Prostate gland (tissue), 2 donors: ENCODE measurements at regions not wholly inside any gene's neighbourhood (a gene's known extent, or its start where the extent isn't known, plus 50 kb on each side); places are given as distances from the start of the nearest gene placed in this dataset.

Experiments used
- DNase-seq: peaks from one replicate; pipeline ENCODE4 v3.0.0-alpha.2; 2019; ENCODE audit warnings: low spot score
- H3K27ac ChIP-seq, 2 donors: fragments of 200-600 bp; sonication (generic); 2 replicates each; pipeline ENCODE4 v1.5.1; 2017 to 2019
- H3K27me3 ChIP-seq: fragments of 200-600 bp; sonication (generic); replicated peaks from 2 replicates; pipeline ENCODE4 v1.5.1; 2019; ENCODE audit not compliant: insufficient read depth
- H3K36me3 ChIP-seq, 2 donors: fragments of 200-600 bp; sonication (generic); 1 replicate in 1 of 2; 2 replicates in 1 of 2; pipeline versions ENCODE4 v1.5.1 to v1.8.1; 2017 to 2019
- H3K4me1 ChIP-seq: fragments of 200-600 bp; sonication (generic); replicated peaks from 2 replicates; pipeline ENCODE4 v1.5.1; 2019
- H3K4me3 ChIP-seq, 2 donors: fragments of 200-600 bp; sonication (generic); 2 replicates each; pipeline ENCODE4 v1.5.1; 2017 to 2019
- H3K9me3 ChIP-seq: fragments of 200-600 bp; sonication (generic); 2 replicates; pipeline ENCODE4 v1.5.1; 2017
- POLR2A ChIP-seq: fragments of 450-650 bp; IDR thresholded peaks from one replicate; pipeline ENCODE4 v1.6.1; 2016; ENCODE audit warnings: antibody characterized with exemption, mild to moderate bottlenecking
- POLR2AphosphoS5 ChIP-seq: sonication (generic); formaldehyde crosslinking; IDR thresholded peaks from one replicate; pipeline ENCODE4 v1.6.1; 2017; ENCODE audit warnings: antibody characterized with exemption
- WGBS: methylation state at CpG from one replicate; pipeline ENCODE4 v1.1.5; 2018; 5-methylcytosine and 5-hydroxymethylcytosine counted together
- intact Hi-C: fragments of 100-400 bp; cut with DNase I; formaldehyde crosslinking; loops from one replicate; pipeline ENCODE4 v1.14.2; 2022
- TF ChIP-seq, protein P1 (sequence below), 4 experiments: fragments of 200-600 bp in 2 of 4; fragments of 450-650 bp in 2 of 4; sonication (generic) in 2 of 4; IDR thresholded peaks; 1 replicate in 3 of 4; 2 replicates in 1 of 4; pipeline ENCODE4 v1.5.1; 2016 to 2019; ENCODE audit warnings: antibody characterized with exemption in 4 of 4, mild to moderate bottlenecking in 2 of 4, moderate library complexity in 2 of 4

DNA sequence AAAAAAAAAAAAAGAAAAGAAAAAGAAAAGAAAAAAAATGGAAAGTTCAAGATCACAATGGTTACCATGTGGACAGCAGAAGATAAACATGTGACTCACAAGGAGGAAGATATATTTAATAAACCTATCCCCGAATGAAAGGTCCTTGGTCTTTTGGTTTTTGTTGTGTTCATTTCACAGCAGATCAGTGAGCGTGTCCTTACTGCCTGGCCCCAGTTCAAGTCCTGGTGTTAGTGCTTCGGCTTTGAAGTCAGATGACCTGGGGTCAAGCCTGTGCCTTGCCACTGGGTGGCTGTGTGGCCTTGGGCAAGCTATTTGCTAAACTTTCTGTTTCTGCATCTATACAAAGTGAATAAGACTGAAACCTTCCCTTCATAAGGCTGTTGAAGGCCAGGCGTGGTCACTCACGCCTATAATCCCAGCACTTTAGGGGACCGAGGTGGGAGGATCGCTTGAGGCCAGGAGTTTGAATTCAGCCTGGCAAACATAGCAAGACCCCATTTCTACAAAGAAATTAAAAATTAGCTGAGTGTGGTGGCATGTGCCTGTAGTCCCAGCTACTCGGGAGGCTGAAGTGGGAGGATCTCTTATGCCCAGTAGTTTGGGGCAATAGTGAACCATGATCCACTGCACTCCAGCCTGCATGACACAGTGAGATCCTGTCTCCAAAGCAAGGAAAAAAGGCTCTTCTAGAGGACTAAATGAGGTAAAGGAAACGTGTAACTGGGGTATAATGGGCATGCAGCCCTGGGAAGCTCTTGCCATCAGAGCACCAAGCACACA, 94.5 kb upstream of the SPATA31D4 start:
- H3K27me3 ChIP-seq = no peaks in the 10 kb centered on the region
- WGBS = 80% methylated on average over 9 of the region's 9 CpGs
- H3K4me3 ChIP-seq = no peak overlapping the region
- DNase-seq = no peak
- intact Hi-C loops = no loop called here
- H3K36me3 ChIP-seq = no peaks in the 10 kb centered on the region
- no peaks in the 10 kb centered on the region for H3K4me1 ChIP-seq
- H3K9me3 ChIP-seq = no peaks in the 10 kb centered on the region
- no peak overlapping the region for H3K27ac ChIP-seq
- TF ChIP-seq POLR2AphosphoS5 (no peak), POLR2A (no peak)
- TF ChIP-seq, protein P1, sequence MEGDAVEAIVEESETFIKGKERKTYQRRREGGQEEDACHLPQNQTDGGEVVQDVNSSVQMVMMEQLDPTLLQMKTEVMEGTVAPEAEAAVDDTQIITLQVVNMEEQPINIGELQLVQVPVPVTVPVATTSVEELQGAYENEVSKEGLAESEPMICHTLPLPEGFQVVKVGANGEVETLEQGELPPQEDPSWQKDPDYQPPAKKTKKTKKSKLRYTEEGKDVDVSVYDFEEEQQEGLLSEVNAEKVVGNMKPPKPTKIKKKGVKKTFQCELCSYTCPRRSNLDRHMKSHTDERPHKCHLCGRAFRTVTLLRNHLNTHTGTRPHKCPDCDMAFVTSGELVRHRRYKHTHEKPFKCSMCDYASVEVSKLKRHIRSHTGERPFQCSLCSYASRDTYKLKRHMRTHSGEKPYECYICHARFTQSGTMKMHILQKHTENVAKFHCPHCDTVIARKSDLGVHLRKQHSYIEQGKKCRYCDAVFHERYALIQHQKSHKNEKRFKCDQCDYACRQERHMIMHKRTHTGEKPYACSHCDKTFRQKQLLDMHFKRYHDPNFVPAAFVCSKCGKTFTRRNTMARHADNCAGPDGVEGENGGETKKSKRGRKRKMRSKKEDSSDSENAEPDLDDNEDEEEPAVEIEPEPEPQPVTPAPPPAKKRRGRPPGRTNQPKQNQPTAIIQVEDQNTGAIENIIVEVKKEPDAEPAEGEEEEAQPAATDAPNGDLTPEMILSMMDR (IDR thresholded peaks at IDR 0.05) = no peak

GRCh38 chr9:81841333-81841732, 86.9 kb upstream of the SPATA31D4 start:
- TF ChIP-seq POLR2AphosphoS5 = no peak
- TF ChIP-seq, protein P1 (IDR thresholded peaks at IDR 0.05) = no peak
- TF ChIP-seq POLR2A = no peak
- Histone ChIP-seq H3K4me1 (no peaks in the 10 kb centered on the region), H3K36me3 (no peaks in the 10 kb centered on the region), H3K4me3 (no peak overlapping the region), H3K27me3 (no peaks in the 10 kb centered on the region), H3K27ac (no peak overlapping the region), H3K9me3 (no peaks in the 10 kb centered on the region)
- intact Hi-C loops = loop anchor here (10.0 kb wide), 3 partner anchors 673 to 1237 kb away; no protein-coding TSS in a partner anchor
- DNase-seq = no peak
- 95% methylated on average over 6 of the region's 6 CpGs for WGBS

DNA sequence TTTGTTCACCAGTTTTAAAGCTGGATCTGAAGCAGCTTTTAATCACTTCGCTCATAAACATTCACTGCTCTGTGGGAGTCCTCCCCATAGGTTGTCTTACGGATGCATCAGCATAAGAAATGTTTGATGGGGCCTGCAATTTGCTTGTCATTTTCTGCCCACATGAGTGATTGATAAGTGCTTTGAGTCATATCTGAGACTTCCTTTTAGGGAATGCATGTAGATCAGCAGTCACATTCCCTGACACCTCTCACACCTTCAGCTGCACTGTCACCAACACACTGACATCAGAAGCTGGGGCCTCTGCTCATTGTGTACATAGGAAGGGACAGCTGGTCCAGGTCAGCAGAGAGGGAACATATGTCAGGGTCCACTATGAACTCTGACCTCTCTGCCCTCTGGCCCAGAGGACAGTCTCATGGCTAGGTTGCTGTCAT, 84.1 kb upstream of the SPATA31D4 start:
- no peaks in the 10 kb centered on the region for H3K36me3 ChIP-seq
- H3K4me1 ChIP-seq = no peaks in the 10 kb centered on the region
- TF ChIP-seq, protein P1 (IDR thresholded peaks at IDR 0.05) = no peak
- no peak for TF ChIP-seq POLR2A
- TF ChIP-seq POLR2AphosphoS5 = no peak
- H3K9me3 ChIP-seq = no peaks in the 10 kb centered on the region
- WGBS = 97% methylated on average over 2 of the region's 2 CpGs
- no peak overlapping the region for H3K4me3 ChIP-seq
- DNase-seq = no peak
- no peaks in the 10 kb centered on the region for H3K27me3 ChIP-seq
- H3K27ac ChIP-seq = no peak overlapping the region
- intact Hi-C loops = loop anchor here (10.0 kb wide), 3 partner anchors 671 to 1239 kb away; no protein-coding TSS in a partner anchor

DNA sequence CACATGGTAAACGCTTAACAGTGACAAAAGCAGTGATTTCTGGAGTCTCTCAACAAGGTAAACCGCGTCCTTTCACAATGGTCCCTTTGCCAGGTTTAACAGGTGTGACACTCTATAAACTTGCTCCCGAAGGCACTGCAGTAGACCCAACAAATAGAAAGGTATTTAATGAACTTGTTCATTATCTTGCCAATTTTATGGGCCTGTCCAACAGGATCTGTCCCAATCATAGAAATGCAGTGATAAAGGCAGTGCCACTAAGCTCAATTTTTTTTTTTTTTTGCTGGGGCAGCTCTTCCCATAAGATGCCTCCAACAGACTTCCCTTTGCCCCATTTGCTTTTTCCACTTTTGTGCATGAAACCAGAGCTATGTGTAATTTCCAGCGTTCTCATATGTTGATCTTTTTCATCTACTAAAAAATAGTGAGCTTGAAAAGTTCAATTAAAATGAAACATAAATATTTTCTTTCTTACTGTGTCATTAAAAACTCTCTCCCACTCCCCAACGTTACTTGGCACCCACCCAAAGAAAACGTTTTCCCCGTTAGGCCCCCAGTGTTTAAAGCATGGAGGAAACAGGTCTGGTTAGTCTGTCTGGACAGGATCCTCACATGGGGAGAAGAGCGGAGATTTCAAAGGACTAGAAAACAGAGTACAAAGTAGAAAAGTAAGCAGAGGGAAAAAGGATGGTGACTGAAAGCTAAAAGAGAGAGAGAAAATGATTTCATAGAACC, 80.9 kb upstream of the SPATA31D4 start:
- intact Hi-C loops = loop anchor here (2.0 to 10.0 kb wide), 5 partner anchors 157 to 1243 kb away; no protein-coding TSS in a partner anchor
- no peak overlapping the region for H3K27ac ChIP-seq
- TF ChIP-seq POLR2AphosphoS5 = no peak
- no peak for TF ChIP-seq POLR2A
- TF ChIP-seq, protein P1 (IDR thresholded peaks at IDR 0.05) = no peak
- DNase-seq = peak; percentile 34
- H3K9me3 ChIP-seq = no peaks in the 10 kb centered on the region
- H3K36me3 ChIP-seq = no peaks in the 10 kb centered on the region
- no peaks in the 10 kb centered on the region for H3K4me1 ChIP-seq
- no peaks in the 10 kb centered on the region for H3K27me3 ChIP-seq
- H3K4me3 ChIP-seq = no peak overlapping the region
- WGBS = 35% methylated on average over 9 of the region's 9 CpGs
